ENCODE measurements at regions not wholly inside any gene's neighbourhood (a gene's known extent, or its start where the extent isn't known, plus 50 kb on each side); places are given as distances from the start of the nearest gene placed in this dataset.
"Not testable (repeated sequence)": the region's sequence is repeated elsewhere in the genome, so short reads cannot be mapped to it uniquely, and the experiment has no call there.

DNA sequence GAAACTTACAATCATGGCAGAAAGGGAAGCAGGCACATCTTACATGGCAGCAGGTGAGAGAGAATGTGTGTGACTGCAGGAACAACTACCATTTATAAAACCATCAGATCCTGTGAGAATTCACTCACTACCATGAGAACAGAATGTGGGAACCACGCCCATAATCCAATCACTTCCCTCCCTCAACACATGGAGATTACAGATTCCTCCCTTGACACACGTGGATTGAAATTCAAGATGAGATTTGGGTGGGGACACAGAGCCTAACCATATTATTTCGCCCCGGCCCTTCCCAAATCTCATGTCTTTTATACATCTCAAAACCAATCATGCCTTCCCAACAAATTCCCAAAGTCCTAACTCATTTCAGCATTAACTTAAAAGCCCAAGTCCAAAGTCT lies 203.6 kb downstream of the C12orf75 start:
- no peak for DNase-seq (ENCODE audit: low spot score)

DNA sequence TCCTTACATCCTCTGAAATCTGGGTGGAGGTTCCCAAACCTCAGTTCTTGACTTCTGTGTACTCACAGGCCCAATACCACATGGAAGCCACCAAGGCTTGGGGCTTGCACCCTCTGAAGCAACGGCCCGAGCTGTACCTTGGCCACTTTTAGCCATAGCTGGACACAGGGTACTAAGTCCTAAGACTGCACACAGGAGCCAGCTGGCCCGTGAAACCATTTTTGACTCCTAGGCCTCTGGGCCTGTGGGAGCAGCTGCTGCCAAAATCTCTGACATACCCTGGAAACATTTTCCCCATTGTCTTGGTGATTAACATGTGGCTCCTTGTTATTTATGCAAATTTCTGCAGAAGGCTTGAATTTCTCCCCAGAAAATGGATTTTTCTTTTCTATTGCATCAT lies 204.5 kb downstream of the C12orf75 start:
- DNase-seq (ENCODE audit: low spot score): not testable (repeated sequence)

DNA sequence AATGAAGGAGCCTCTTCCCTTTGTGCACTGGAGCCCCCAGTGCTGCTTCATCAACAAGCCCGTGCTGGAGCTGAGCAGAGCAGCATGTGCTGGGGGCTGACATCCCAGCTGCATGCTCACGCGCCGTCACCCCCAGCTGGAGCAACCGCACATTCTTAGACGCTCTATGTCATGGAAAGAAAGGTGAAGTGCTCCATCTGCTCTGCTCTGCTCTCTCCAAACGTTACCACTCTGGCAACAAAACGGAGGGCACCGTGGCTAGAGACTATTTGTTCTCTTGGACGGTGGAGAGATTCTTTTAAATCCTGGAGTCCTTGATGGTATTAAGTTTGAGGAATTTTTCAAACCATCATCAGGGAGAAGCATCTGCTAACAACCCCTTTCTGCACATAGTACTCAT lies 208.4 kb downstream of the C12orf75 start:
- no peak for DNase-seq (ENCODE audit: low spot score)

DNA sequence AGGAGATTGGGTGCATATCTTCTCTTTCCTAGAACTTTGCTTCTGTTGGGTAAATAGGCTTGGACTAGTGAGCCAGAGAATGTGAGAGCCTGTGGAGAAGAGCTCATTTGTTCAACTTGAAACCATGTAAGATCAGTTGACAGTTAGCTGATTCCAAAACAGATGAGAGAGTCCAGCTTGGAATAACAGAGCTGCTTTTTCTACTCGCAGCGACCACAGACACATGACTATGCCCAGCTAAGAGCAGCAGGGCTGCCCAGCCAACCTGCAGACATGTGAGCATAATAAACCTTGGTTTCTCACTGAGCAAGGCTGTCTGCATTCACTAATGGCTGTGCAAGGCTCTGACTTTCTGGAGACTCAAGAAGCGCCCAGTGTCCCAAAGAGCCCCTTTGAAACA lies 209.2 kb downstream of the C12orf75 start:
- no peak for DNase-seq (ENCODE audit: low spot score)

DNA sequence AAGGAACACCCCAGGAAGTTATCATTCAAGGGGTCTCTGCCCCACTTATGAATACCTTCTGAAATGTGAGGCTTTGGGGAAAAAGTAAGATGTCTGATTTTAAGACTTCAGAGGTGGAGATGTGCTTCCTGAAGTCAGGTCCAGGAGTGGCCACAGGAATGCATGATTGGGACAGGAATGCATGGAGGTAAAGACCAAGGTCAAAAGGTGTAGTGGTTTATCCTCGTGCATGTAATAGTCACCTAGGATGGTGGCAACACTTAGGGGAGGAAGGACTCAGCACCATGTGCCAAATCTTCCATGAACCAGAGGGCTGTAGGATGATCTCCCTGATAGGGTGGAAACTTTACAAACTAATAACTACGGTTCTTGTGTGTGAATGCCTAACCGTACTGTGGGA lies 217.3 kb downstream of the C12orf75 start:
- peak; percentile 78 for DNase-seq (ENCODE audit: low spot score)

DNA sequence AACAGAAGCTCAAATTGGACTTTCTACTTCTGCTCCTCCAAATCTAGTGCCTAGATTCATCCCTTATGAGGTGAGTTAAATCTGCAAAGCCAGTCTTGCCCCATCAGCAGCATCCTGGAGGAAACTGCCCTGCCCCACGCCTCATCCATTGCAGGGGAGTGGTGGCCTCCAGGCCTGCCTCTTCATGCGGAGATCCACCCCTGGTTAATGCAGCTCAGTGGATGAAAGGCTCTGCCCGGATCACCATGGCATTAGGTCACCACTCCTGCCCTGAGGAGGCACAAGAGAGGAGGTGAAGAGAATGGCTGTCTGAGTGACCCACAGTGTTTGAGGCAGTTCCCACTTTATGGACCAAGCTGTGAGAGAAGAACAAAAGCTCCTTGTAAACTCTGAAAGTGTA lies 218.1 kb downstream of the C12orf75 start:
- DNase-seq (ENCODE audit: low spot score): peak; percentile 35

DNA sequence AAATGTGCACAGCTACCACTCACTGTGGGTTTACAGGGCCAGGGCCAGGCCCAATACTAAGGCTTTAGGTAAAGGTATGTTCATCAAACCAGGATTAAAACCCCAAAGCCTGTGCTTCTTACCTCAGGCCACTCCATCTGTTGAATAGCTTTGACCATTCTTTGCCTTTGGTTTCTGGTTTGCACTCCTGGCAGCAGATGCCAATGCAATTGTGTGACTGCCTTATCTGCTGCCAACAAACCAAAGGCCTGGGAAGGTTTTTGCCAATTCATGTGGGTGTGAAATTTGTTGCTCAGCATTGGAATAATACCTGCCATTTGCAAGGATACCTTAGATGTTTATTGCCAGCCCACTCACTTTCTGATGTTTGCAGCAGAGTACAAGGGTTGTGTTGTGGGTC lies 221.6 kb downstream of the C12orf75 start:
- DNase-seq (ENCODE audit: low spot score): no peak

DNA sequence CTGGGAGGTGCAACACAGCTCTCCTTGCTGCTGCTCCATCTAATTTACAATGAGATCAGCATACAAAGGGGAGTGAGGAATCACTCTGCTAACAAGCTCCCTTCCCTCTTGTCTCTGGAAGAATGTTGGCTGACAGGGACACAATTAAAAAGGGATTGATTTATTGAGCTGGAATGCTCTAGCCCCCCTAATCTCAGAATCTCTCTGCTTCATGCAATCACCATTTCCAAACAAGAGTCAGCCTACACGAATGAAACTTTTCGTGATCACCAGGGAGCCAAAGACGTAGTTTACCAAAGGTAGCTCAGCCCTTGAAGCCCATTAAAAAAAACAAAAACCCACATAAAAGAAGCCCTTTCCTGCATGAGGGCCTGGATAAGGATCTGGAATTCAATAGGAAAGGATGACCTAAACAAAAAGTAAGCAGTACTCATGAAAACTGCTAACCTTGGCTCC lies 223.8 kb downstream of the C12orf75 start:
- no peak for DNase-seq (ENCODE audit: low spot score)

DNA sequence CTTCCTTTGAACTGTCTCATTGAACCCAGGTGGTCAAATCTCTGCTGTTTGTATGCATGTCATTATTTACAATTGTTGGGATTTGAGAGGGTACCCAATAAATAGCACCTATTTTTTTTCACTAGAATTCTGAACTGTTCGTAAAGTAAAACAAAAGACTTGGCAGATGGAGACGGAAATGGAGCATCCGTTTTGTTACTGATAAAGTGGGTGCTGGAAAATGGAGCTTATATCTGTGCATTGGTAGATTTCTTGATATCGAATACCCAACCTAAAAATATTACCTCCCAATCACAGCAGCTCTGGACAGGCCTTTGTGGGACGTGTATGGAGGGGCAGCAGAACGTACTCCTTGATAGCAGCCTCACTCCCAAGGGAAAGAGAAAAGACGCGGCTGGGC lies 224.4 kb downstream of the C12orf75 start:
- no peak for DNase-seq (ENCODE audit: low spot score)

DNA sequence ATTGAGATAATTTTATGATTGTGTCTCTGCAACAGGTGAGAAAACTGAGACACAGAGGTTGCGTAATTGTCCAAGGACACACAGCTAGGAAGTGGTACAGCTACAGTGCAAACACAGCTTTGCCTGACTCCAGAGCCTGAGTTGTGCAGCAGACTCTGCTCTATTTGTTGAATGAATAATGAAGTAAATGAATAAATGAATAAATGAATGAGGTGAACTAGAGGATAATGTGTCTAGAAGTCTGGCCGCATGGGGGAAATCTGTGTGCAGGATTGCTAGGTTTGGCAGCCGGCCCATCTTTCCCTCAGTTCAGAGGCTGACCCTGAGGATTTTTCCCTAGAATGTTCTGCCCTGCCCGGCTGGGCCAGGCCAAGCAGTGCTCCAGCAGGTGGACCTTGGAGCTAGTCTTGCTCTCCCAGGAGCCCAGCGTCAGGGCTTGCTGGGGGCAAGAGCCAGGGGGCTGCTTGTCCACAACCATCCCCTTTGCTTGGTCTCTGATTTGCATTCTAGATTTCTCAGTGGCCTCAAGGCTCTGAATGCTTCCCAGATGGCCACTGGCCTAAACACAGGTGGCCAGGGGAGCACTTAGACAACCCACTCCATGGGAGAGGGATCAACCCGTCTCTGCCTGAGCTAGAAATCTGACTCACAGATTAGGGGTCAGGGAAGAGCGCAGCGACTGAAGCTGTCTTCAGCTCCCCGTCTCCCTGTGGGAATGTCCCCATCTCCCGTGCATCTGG lies 225.2 kb downstream of the C12orf75 start:
- peak; percentile 50 for DNase-seq (ENCODE audit: low spot score)

DNA sequence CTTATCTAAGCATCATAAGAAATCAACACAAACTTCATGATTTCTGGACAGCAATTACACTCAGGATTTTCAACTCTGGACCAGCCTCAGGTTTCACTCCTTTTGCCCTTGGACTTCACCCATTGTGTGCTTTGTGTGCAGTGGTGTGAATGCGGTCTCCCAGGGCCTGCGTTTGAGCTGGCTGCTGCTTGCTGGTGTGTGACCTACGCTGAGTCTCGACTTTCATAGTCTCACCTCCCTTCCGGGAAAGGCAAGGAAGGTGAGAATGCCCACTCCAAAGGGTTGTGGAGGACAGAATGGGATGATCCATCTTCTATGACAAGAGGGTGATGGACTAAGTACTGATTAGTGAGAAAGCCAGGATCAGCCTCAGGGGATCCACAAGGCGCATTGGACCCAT lies 228.8 kb downstream of the C12orf75 start:
- DNase-seq (ENCODE audit: low spot score): peak; percentile 73

DNA sequence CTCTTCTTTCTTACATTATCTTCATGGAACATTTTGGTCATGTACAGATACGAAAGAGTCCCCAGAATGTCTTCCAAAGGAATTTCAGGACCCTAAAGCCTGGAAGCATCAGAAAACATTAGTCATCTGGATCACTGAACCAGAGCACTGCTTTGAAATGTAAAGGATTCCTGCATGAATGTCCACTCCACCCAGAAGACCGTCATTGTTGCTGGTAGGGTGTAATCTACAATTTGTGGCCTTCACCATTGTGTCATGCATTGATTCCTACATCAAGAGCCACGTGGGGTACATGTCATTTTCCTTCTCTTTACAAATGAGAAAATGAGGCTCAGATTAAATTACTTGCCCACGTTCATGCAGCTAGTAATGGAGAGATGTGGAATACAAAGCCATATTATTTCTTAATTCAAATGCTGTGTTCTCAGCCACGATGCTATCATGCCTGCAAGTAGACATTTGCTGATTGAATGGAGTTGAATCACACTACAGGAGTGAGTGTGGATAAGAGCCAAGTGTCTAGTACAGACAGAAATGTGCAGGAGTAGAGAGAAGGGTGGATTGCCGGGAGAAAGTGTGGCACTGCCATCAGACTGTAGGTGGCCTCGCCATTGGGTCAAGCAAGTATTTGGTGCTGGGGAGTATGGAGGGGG lies 231.2 kb downstream of the C12orf75 start:
- no peak for DNase-seq (ENCODE audit: low spot score)

DNA sequence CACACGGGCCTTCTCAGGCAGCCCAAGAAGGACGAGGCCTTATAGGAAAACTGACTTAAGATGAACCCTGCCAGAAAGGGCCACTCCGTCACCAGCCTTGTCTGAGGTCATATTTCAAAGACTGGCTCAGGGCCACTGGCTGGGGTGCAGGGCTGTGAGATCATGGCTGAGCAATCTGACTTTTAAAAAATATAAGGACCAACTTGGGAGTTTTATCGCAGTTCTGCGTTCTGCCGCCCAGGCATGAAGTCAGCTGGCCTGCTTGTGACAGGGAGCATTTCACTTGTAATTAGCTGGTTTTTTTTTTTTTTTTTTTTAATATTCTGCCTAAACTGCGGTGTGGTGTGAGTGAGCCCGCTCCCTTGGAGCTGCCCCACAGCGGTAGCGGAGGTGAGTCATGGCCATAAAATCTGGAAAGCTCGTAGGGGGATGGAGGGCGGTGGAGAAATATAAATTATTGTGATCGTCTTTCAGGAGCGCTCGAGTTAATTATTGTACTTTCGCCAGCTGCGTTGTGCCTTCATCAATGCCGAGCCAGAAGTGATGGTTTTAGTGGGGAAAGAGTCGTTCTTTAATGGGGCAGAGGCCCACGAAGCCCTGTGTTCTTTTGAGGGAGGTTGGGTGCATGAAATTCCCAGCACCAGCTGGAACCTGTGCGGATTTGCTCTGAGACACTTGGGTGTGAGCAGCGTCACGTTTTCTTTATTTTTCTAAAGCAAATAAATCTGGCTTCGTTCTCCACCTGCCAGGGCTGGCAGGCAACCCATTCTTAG lies 231.9 kb downstream of the C12orf75 start:
- peak; percentile 92 for DNase-seq (ENCODE audit: low spot score)

DNA sequence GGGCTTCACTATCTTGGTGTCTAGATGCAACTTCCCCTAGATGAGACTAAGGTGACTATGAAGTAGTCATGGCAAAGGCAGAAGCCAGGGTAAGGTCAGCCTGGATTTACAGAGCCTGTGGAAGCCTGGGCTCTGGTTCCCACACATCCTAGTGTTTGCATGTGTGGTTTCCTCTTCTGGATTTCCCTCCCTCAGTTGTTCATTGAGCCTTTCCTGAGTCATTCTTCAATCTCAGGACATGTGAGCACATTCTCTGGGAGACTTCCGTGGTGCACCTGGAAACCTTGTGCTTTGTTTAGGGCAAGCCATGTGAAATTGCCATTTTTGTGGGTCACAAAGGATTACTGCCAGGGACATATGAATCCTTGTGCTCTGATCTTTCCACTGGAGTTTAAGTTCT lies 236.6 kb downstream of the C12orf75 start:
- DNase-seq (ENCODE audit: low spot score): peak; percentile 63

DNA sequence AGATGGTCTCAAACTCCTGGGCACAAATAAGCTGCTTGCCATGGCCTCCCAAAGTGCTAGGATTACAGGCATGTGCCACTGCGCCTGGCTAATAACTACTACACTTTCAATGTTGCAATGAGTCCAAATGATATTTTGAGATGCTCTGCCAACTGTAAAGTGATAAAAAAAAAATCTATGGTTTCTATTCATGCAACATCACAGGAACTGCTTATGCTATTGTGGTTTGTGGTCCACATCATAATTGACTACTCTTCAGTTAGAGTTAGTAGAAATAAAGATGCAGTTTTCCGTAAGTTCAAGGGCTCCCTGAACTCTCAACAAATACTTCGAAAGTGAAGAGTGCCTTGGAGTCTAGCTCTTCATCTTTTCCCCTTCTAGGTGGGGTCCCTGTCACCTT lies 239.4 kb downstream of the C12orf75 start:
- no peak for DNase-seq (ENCODE audit: low spot score)

DNA sequence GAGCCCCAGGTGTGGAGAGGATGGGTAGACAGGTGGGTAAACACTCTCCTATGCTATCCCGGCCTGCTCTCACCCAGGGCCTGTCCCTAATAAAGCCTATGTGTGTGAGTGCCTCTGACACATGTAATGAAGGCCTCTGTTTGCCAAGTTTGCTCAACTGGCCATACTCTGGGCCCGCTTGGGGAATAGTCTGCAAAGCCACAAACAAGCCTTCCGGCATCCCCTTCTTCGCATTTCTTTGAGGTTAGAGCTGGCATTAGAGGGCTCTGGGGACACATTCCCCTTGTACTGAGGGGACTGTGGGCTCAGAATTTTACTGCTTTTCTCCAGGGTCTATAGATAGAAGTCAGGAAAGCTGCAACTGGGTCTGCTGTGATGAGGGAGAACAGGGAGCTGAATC lies 240.5 kb downstream of the C12orf75 start:
- no peak for DNase-seq (ENCODE audit: low spot score)

DNA sequence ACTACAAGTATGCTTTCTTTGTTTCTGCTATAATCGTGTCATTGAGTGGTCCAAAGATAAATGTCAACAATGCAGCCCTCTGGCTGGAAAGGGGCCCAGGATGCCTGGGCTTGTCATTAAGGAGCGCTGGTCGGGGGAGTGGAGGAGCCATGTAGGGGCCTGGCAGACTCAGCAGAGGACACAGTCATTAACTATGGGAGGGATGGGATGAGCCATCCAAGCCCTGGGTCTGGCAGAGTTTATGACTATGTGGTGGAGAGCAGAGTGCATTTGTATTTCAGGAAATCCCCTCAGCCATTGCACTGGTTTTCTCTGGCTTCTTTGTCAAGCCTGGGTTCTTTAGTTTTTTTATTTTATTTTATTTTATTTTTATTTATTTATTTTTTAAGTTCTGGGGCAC lies 243.1 kb downstream of the C12orf75 start:
- DNase-seq (ENCODE audit: low spot score): peak; percentile 65

DNA sequence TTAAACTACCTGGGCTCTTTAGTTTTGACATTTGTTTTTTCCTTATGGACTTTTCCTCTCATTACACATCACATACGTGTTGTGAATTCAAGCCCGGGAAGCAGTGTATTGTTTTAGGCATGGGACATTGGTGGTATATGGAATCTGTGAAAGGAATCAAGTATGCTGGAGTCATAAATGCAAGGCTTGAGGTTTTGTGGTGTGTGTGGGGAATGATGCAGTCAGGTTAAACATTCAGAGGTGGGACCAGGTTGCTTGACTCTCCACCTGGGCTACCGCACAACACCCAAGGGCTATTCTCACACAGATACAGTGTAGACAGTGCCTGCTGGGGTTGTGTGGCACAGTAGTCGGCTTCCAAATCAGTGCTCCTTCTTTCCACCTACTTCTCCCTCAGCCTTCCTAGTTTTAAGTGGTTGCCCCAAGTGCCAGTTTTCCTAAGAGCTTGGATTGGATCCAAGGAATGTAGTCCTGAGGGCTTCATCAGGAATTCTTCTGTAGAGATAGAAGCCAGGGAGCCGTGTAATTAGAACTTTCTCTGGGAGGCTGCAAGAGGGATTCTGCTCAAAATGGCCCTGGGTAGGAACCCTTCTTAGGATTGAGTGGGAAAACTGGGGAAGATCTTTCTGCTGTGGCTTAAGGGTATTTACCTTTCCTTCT lies 243.7 kb downstream of the C12orf75 start:
- peak; percentile 70 for DNase-seq (ENCODE audit: low spot score)

DNA sequence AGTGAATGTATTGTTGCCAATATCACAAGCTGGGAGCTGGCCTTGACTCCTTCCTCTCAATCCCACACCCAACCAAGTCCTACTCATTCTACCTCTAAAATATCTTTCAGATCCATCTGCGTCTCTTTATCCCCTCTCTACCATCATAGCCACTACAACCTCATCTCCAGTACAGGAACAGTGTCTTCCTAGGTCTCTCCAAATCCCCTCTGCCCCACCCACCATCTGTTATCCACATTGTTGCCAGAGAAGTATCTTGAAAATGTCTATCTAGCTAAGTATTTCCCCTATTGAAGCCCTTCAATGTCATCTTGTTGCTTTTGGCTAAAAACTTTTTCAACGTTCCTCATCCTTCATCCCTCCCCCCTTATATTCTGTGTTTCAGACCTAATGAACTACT lies 244.7 kb downstream of the C12orf75 start:
- DNase-seq (ENCODE audit: low spot score): no peak

DNA sequence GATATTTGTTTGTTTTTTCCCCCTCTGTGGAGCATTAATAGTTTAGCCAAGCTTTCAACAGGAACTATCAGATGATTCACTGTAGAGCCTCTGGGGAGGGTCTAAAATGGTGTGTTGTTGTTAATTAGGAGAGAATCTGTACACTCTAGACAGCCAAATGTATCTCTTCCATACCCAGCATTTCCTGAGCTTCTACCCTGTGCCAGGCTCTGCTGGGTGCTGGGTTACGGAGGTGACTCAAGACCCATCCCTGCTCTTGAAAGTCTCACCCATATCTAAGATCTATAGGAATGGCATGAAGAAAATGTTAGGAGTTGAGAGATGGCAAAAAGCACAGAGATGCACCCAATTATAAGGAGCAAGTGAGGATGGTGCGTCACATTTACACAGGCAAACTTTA lies 245.8 kb downstream of the C12orf75 start:
- DNase-seq (ENCODE audit: low spot score): no peak

DNA sequence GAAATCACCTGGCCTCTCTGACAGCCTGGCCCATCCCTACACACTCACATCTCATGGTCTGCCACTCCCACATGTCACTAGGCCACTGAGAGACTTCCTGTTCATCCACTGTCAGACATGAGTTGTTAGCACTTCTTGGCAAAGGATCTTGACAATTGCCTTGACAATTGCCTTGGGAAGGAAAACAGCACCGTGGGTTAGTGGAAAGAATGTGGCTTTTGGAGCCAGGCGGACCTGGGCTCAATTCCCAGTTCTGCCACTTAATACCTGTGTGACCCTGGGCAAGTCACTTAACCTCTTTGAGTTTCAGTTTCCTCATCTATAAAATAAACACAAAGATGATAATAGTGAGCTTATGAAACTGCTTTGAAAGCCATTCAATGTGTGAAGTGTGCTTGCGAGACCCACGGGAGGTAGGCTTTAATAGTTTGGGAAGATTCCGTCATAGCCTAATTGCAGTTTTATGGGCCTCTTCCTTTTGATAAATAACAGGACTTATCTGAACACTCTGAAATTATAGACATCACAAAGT lies 250.4 kb downstream of the C12orf75 start:
- peak; percentile 42 for DNase-seq (ENCODE audit: low spot score)

DNA sequence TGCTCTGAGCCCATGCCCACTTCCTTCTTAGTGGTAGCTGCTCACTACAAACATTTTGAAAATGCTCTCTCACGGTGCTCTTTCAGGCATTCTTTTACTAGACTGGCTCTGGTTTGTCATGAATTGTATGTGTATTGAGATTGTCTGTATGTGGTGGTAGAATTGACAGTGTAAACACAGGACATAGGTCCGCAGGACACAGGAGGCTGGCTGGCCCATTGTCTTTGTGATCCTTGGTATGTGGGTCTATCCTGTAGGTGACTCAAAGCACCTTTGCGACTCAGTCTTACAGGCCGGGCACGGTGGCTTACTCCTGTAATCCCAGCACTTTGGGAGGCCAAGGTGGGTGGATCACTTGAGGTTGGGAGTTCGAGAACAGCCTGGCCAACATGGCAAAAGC lies 250.9 kb downstream of the C12orf75 start:
- no peak for DNase-seq (ENCODE audit: low spot score)
